Osteocyte (in vitro differentiated cells): ENCODE measurements at regions not wholly inside any gene's neighbourhood (a gene's known extent, or its start where the extent isn't known, plus 50 kb on each side); places are given as distances from the start of the nearest gene placed in this dataset.

Experiments used
- DNase-seq: peaks from one replicate; pipeline ENCODE4 v3.0.0; 2021; ENCODE audit warnings: mixed read lengths; ENCODE audit not compliant: unreplicated experiment; ENCODE audit errors: extremely low spot score
- H3K27ac Mint-ChIP-seq: one replicate; pipeline ENCODE4 v1.8.0; 2021; ENCODE audit warnings: mild to moderate bottlenecking, mixed read lengths; ENCODE audit not compliant: unreplicated experiment
- H3K27me3 Mint-ChIP-seq: one replicate; pipeline ENCODE4 v1.8.0; 2021; ENCODE audit warnings: mixed read lengths; ENCODE audit not compliant: unreplicated experiment
- H3K36me3 Mint-ChIP-seq: one replicate; pipeline ENCODE4 v1.8.0; 2021; ENCODE audit warnings: mixed read lengths; ENCODE audit not compliant: unreplicated experiment
- H3K4me1 Mint-ChIP-seq: one replicate; pipeline ENCODE4 v1.8.0; 2021; ENCODE audit warnings: mixed read lengths; ENCODE audit not compliant: unreplicated experiment
- H3K4me3 Mint-ChIP-seq: one replicate; pipeline ENCODE4 v1.8.0; 2021; ENCODE audit warnings: mild to moderate bottlenecking, moderate library complexity, mixed read lengths; ENCODE audit not compliant: unreplicated experiment
- H3K9me3 Mint-ChIP-seq: one replicate; pipeline ENCODE4 v1.8.0; 2021; ENCODE audit warnings: mixed read lengths; ENCODE audit not compliant: unreplicated experiment
- TF ChIP-seq, protein P1 (sequence below): fragments of 200-600 bp; sonication (generic); IDR thresholded peaks from 2 replicates; pipeline ENCODE4 v1.5.0; 2021; ENCODE audit warnings: antibody characterized with exemption, mild to moderate bottlenecking, moderate library complexity

DNA sequence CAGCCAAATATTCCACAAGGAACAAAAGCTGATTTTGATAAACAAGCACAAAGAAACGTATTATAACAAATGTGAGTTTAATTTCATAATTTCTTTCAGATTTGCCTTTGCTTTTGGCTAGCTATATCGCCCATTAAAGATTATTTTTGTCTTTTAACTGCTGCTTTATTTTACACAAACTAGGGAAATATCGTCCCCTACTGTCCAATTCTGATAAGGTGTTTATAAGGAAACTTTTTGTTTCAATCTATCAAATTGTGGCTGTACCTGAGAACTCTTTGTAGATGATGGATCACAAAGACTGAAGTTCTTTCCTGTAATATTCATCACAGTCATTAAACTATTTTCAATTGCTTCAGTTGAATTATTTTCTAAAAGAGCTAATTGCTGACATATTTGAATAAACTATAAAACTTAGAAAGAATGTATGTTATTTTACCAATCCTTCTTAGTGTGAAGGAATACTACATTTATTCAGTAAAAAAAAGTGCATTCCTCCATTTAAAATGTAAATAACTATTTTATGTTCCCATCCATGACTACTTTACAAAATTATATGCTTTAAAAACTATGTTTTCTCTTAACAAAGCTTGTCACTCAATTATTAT, 431.3 kb upstream of the ITGA1 start:
- Mint-ChIP-seq H3K4me1 (no peaks in the 10 kb centered on the region), H3K27ac (no peak overlapping the region), H3K27me3 (peaks cover 15% of the 10 kb centered on the region)

DNA sequence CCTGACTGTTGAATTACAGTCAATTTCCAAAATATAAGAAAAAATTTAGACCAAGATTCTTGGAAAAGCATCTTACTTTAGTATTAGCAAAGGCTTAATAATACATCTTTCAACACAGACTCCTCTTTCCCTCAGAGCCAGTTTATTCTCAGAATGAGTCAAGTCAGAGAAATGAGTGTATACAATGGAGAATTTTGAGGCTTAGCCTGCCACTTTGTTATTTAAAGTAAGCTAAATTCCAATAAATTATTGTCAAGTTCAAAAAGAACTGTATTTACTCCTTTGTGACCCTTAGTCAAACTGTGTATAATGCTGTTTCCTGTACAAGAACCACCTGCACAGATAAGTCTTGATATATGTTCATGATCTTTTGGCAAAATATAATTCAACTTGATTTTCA, 428.5 kb upstream of the ITGA1 start:
- no peaks in the 10 kb centered on the region for H3K4me1 Mint-ChIP-seq
- TF ChIP-seq, protein P1, sequence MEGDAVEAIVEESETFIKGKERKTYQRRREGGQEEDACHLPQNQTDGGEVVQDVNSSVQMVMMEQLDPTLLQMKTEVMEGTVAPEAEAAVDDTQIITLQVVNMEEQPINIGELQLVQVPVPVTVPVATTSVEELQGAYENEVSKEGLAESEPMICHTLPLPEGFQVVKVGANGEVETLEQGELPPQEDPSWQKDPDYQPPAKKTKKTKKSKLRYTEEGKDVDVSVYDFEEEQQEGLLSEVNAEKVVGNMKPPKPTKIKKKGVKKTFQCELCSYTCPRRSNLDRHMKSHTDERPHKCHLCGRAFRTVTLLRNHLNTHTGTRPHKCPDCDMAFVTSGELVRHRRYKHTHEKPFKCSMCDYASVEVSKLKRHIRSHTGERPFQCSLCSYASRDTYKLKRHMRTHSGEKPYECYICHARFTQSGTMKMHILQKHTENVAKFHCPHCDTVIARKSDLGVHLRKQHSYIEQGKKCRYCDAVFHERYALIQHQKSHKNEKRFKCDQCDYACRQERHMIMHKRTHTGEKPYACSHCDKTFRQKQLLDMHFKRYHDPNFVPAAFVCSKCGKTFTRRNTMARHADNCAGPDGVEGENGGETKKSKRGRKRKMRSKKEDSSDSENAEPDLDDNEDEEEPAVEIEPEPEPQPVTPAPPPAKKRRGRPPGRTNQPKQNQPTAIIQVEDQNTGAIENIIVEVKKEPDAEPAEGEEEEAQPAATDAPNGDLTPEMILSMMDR = no peak
- H3K36me3 Mint-ChIP-seq = no peaks in the 10 kb centered on the region
- no peak for DNase-seq
- peaks cover 21% of the 10 kb centered on the region for H3K27me3 Mint-ChIP-seq
- no peak overlapping the region for H3K27ac Mint-ChIP-seq
- no peak overlapping the region for H3K4me3 Mint-ChIP-seq
- H3K9me3 Mint-ChIP-seq = no peaks in the 10 kb centered on the region

More for the DNA sequence above, 431.3 kb upstream of the ITGA1 start:
- no peaks in the 10 kb centered on the region for H3K9me3 Mint-ChIP-seq
- H3K4me3 Mint-ChIP-seq = no peak overlapping the region
- H3K36me3 Mint-ChIP-seq = no peaks in the 10 kb centered on the region
- DNase-seq = no peak
- TF ChIP-seq, protein P1 = peak; percentile 56

DNA sequence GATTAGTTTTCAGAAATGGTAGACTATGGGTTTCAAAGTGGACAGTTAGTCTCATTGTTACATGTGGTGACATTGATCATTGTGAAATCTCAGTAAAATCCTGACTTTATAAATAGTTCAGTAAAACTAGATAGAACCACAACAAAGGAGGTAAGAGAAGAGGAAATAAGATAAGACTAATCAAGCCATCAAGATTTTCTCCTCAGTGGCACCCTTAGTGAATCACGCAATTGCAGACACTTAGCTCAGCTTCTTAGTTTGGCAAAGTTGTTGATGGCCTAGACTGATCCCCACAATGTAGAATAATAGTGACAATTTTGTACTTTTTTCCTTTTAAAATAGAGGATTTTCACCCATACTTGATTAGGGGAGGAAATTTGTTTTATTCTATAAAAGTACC, 426.7 kb upstream of the ITGA1 start:
- H3K27ac Mint-ChIP-seq = no peak overlapping the region
- TF ChIP-seq, protein P1 = no peak
- H3K4me1 Mint-ChIP-seq = no peaks in the 10 kb centered on the region
- no peaks in the 10 kb centered on the region for H3K9me3 Mint-ChIP-seq
- no peak overlapping the region for H3K4me3 Mint-ChIP-seq
- no peak for DNase-seq
- no peaks in the 10 kb centered on the region for H3K36me3 Mint-ChIP-seq
- H3K27me3 Mint-ChIP-seq = peaks cover 21% of the 10 kb centered on the region

DNA sequence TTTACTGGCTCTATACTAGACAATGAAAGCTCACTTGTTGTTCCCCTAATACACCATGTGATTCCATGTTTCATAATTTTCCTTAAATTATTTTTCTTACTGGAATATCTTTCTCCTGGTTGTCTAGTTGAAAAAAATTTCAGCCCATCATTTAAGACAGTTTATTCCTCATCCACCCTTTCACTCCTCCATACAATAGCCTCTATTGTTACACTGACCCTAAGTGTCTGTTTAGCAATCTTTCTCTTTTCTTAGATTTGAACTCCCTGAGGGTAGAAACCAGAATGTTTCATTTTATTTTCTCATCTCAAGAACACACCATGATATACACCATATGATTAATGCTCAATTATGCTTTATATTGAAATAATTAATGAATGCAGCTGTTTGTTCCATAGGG, 413.4 kb upstream of the ITGA1 start:
- TF ChIP-seq, protein P1 = no peak
- H3K4me3 Mint-ChIP-seq = no peak overlapping the region

DNA sequence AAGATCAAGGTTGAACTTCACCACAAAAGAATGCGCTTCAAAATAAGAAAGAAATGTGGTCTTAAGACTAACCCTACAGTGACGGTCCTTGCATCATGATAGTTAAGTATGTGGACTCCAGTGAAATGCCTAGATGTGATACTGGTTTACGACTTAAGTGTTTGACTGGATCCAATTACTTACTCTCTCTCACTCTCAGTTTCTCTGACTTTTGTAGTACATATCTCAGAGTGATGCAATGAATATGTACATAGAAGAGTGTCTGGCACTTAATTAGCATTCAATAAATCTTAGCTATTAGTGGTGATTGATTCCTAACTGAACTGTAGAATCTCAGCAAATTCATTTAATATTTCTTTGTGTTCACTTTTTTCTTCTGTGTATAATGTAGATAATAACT, 411.7 kb upstream of the ITGA1 start:
- no peaks in the 10 kb centered on the region for H3K27me3 Mint-ChIP-seq
- no peak overlapping the region for H3K27ac Mint-ChIP-seq
- no peaks in the 10 kb centered on the region for H3K4me1 Mint-ChIP-seq
- no peaks in the 10 kb centered on the region for H3K9me3 Mint-ChIP-seq
- no peak overlapping the region for H3K4me3 Mint-ChIP-seq
- DNase-seq = no peak
- TF ChIP-seq, protein P1 = no peak
- H3K36me3 Mint-ChIP-seq = no peaks in the 10 kb centered on the region

More for the DNA sequence above, 413.4 kb upstream of the ITGA1 start:
- H3K9me3 Mint-ChIP-seq = no peaks in the 10 kb centered on the region
- no peaks in the 10 kb centered on the region for H3K27me3 Mint-ChIP-seq
- H3K27ac Mint-ChIP-seq = no peak overlapping the region
- DNase-seq = no peak
- no peaks in the 10 kb centered on the region for H3K36me3 Mint-ChIP-seq
- no peaks in the 10 kb centered on the region for H3K4me1 Mint-ChIP-seq
